Adipocyte (in vitro differentiated cells): ENCODE measurements at regions not wholly inside any gene's neighbourhood (a gene's known extent, or its start where the extent isn't known, plus 50 kb on each side); places are given as distances from the start of the nearest gene placed in this dataset.
"Not testable (repeated sequence)": the region's sequence is repeated elsewhere in the genome, so short reads cannot be mapped to it uniquely, and the experiment has no call there.

Experiments used
- DNase-seq: peaks from one replicate; pipeline ENCODE4 v3.0.0-alpha.2; 2015; ENCODE audit warnings: low read depth
- H3K27me3 ChIP-seq: replicated peaks from 2 replicates; pipeline ENCODE4 v1.7.0; 2013; ENCODE audit warnings: mild to moderate bottlenecking, low read length, moderate library complexity; ENCODE audit not compliant: control insufficient read depth, insufficient read depth
- H3K36me3 ChIP-seq: 2 replicates; pipeline ENCODE4 v1.7.0; 2013; ENCODE audit warnings: low read length, mild to moderate bottlenecking, moderate library complexity; ENCODE audit not compliant: control insufficient read depth, insufficient read depth, severe bottlenecking
- H3K4me1 ChIP-seq: 2 replicates; pipeline ENCODE4 v1.7.0; 2013; ENCODE audit warnings: mild to moderate bottlenecking, low read length, moderate library complexity; ENCODE audit not compliant: control insufficient read depth, insufficient read depth
- H3K4me3 ChIP-seq: 2 replicates; pipeline ENCODE4 v1.7.0; 2013; ENCODE audit warnings: mild to moderate bottlenecking, low read length, moderate library complexity
- H3K9ac ChIP-seq: 2 replicates; pipeline ENCODE4 v1.7.0; 2013; ENCODE audit warnings: mild to moderate bottlenecking, low read length, moderate library complexity
- H3K9me3 ChIP-seq: 2 replicates; pipeline ENCODE4 v1.7.0; 2013; ENCODE audit warnings: mild to moderate bottlenecking, low read length, moderate library complexity; ENCODE audit not compliant: control insufficient read depth

GRCh38 chr14:27799066-27800028 lies 967.2 kb upstream of the FOXG1 start:
- H3K9ac ChIP-seq, H3K9me3 ChIP-seq, DNase-seq, H3K36me3 ChIP-seq, H3K4me3 ChIP-seq, H3K27me3 ChIP-seq, H3K4me1 ChIP-seq: not testable (repeated sequence)

GRCh38 chr14:27817746-27818430 lies 948.7 kb upstream of the FOXG1 start:
- not testable (repeated sequence) for H3K27me3 ChIP-seq, H3K9me3 ChIP-seq, DNase-seq, H3K9ac ChIP-seq, H3K36me3 ChIP-seq, H3K4me1 ChIP-seq, H3K4me3 ChIP-seq

GRCh38 chr14:27826149-27826548 lies 940.4 kb upstream of the FOXG1 start:
- not testable (repeated sequence) for DNase-seq, H3K9me3 ChIP-seq, H3K9ac ChIP-seq, H3K4me3 ChIP-seq, H3K4me1 ChIP-seq, H3K27me3 ChIP-seq, H3K36me3 ChIP-seq

DNA sequence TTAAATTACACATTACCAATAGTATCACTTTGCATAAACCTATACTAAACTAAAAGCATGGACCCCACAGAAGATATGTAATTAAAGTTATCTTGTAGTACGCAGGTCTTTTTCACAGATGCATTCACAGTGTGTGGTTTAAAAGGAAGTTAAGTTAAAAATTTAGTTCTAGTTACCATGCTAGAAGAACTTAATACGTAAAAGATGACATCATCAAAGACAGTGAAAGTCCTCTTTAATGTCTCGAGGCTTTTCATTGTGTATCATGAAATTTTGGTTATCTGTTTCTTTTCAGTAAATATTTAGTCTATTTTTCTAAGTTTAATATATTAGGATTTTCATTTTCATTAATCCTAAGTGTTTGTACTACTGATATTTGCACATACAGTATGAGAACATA lies 934.6 kb upstream of the FOXG1 start:
- H3K9ac ChIP-seq, H3K4me1 ChIP-seq, H3K4me3 ChIP-seq, H3K36me3 ChIP-seq, H3K27me3 ChIP-seq, DNase-seq, H3K9me3 ChIP-seq: not testable (repeated sequence)

DNA sequence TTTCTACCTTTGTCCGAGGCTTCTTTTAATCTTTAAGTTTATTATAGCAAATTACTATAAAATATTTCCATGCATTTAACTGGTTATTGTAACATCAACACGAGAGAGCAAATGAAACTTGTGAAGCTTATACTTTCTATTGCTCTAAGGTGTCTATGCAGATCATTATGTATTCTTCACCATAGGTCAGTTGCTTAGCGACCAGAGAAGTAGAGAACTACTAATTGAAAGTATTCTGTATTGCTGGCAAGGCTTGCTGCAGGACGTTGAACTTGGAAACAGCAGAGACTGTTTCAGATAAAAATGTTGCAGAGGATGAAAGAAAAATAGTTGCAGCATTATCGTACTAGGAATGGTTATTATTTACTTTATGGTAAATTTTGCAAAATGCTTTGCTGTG lies 933.6 kb upstream of the FOXG1 start:
- H3K9ac ChIP-seq, H3K36me3 ChIP-seq, H3K27me3 ChIP-seq, H3K4me3 ChIP-seq, H3K9me3 ChIP-seq, H3K4me1 ChIP-seq, DNase-seq: not testable (repeated sequence)

- Histone ChIP-seq H3K4me3 (no peak overlapping the region), H3K9ac (no peak overlapping the region), H3K36me3 (no peaks in the 10 kb centered on the region), H3K9me3 (no peaks in the 10 kb centered on the region), H3K27me3 (no peaks in the 10 kb centered on the region), H3K4me1 (no peaks in the 10 kb centered on the region)
- DNase-seq = no peak
These were observed 930.2 kb upstream of the FOXG1 start for GRCh38 chr14:27836386-27836785.

GRCh38 chr14:27845241-27845850 lies 921.2 kb upstream of the FOXG1 start:
- H3K9ac ChIP-seq = no peak overlapping the region

GRCh38 chr14:27845902-27846301 lies 920.7 kb upstream of the FOXG1 start:
- Histone ChIP-seq H3K4me1 (no peaks in the 10 kb centered on the region), H3K9ac (no peak overlapping the region), H3K36me3 (no peaks in the 10 kb centered on the region), H3K27me3 (no peaks in the 10 kb centered on the region), H3K4me3 (no peak overlapping the region), H3K9me3 (no peaks in the 10 kb centered on the region)
- no peak for DNase-seq

More at GRCh38 chr14:27845241-27845850, 921.2 kb upstream of the FOXG1 start:
- Histone ChIP-seq H3K4me3 (no peak overlapping the region), H3K27me3 (no peaks in the 10 kb centered on the region), H3K9me3 (no peaks in the 10 kb centered on the region), H3K4me1 (no peaks in the 10 kb centered on the region), H3K36me3 (no peaks in the 10 kb centered on the region)
- no peak for DNase-seq

DNA sequence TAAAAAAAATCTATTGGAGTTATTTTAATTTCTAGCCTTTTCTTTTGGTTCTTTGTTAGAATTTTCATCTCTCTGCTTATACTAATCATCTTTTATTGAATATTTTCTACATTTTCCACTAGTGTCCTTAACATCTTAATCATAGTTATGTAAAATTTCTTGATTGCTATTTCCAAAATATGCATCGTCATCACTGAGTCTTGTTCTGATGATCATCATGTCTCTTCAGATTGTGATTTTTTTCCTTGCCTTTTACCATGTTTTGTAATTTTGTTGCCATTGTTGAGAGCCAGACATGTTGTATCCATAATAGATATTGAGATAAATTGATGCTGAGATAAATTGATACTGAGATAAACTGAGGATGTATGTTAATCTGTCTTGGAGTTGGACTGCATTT lies 919.1 kb upstream of the FOXG1 start:
- DNase-seq, H3K36me3 ChIP-seq, H3K9me3 ChIP-seq, H3K9ac ChIP-seq, H3K27me3 ChIP-seq, H3K4me3 ChIP-seq, H3K4me1 ChIP-seq: not testable (repeated sequence)

DNA sequence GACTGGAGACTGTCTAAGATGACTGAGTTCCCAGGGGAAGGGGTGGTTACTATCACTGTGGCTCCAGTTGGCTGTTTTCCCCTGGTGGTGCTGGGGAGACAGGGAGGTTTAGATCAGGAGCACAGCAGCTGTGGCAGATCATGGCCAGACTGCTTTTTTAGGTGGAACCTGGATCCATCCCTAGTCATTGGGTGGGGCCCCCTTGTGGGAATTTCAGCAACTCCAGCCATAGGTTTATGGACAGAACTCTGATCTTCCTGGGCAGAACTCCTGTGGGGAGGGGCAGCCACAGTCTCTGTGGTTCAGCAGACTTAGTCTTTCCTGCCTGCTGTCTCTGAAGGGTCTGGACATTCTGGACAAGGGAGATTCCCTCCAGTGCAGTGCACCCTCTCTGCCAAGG lies 917.4 kb upstream of the FOXG1 start:
- not testable (repeated sequence) for DNase-seq, H3K9me3 ChIP-seq, H3K4me1 ChIP-seq, H3K36me3 ChIP-seq, H3K27me3 ChIP-seq, H3K4me3 ChIP-seq, H3K9ac ChIP-seq

DNA sequence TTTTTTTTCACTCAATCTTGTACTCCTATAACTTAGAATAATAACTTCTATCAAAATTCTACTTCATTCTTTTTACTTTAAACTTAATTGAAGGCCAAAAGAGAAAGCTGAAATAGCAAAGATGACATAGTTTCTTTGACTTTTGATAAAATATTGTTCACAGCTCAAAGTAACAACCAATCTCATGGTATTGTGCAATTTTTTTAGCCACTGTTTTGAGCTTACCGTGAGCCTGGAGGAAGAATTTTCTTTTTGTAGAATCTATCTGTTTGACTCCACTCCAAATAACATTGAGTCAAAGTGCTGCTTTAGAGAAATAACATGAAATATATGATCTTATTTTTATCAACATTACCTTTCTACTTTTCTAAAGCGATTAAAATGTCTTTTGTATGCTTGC lies 903.9 kb upstream of the FOXG1 start:
- Histone ChIP-seq H3K36me3 (no peaks in the 10 kb centered on the region), H3K27me3 (no peaks in the 10 kb centered on the region), H3K4me1 (no peaks in the 10 kb centered on the region), H3K9me3 (no peaks in the 10 kb centered on the region), H3K9ac (no peak overlapping the region), H3K4me3 (no peak overlapping the region)
- DNase-seq = no peak
